NCI-H2171 treated with DMSO at 0.1 percent for 48 hours (cell line): ENCODE measurements at regions not wholly inside any gene's neighbourhood (a gene's known extent, or its start where the extent isn't known, plus 50 kb on each side); places are given as distances from the start of the nearest gene placed in this dataset.
A peak's percentile ranks its signal among the peaks of the same experiment; 100 is the strongest.

ENCODE experiments used
- DNase-seq: peaks from one replicate; lab custom pipeline; 2025; lab: John Stamatoyannopoulos, UW

DNA sequence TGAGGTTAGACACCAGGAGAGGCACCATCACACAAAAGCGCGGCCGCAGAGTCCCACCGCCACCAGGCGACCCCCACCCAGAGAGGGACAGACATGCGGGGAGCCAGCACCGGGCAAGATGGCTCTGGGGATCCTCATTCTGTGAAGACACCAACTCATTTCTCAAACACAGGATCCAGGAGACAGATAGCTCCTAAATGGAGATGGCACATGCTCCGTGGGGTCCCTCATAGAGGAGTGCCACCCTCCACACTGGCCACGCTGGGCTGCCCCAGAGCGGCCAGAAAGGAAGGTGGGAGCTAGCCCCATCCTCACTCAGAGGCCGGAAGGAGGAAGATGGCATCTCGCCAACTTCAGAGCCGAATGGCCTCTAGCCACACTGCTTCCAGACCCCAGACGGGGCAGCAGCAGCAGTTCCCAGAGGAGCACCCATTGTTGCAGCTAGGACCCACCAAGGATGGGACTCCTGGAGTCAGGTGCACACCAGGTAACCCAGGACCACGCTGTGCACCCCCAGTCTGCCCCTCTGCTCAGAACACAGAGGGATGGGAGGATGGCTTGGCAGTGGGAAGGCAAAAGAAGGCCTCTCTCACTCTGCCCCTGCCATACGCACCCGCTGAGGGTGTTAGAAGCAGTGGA, 78.6 kb downstream of the ZIC5 start:
- no peak for DNase-seq

DNA sequence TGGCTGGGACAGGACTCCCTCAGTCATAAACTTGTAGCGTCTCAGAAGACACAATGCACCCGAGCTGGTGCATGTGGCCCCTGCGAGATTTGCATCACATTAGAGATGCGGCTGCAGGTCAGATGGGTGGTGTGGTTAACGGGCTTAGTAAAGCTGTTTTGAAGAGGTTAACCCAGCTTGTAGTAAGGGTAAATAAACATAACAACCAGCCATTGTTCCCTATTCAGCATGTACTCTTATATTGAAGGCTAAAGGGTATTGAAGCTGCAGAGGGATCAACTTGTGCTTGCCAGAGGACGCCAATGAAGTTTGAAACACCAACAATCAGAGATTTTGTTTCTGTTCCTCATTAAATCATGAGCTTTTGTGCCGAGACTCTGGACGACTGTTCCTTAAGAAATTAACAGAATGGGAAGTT, 79.4 kb downstream of the ZIC5 start:
- DNase-seq = no peak

DNA sequence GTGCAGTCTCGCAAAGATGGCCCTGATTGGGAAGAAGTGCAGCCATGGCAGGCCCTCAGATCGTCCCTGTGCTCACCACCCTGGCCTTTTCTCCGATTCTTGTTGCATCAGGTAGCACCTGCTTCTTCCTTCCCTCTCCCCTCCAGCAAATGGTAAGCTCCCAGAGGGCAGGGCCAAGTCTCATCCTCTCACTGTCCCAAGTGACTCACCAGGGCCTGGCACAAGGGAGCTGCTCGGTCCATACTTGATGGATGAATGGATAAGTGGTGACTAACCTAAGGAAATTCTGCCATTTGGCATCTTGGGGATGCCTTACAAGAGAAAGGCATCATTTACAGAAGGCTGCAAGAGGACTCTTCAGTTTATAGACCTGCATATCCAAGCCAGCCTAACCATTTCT, 84.9 kb downstream of the ZIC5 start:
- no peak for DNase-seq

DNA sequence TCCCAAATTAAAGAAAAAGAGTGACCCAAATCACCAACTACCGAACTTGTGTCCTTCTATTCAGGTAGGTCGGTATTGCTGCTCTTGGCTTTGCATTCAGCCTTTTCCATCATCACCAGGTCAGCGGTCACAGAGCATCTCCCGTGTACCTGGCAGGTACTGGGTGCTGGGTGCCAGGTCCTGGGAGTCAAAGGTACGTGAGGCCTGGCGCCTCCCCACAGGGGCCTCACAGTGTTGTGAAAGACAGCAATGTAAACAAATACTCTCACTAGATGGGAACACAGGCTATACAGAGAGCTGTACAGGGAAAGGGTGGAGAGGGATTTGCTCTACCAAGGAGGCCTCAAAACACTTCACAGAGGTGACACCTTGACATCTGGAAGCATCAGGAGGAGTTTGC, 86.7 kb downstream of the ZIC5 start:
- no peak for DNase-seq

DNA sequence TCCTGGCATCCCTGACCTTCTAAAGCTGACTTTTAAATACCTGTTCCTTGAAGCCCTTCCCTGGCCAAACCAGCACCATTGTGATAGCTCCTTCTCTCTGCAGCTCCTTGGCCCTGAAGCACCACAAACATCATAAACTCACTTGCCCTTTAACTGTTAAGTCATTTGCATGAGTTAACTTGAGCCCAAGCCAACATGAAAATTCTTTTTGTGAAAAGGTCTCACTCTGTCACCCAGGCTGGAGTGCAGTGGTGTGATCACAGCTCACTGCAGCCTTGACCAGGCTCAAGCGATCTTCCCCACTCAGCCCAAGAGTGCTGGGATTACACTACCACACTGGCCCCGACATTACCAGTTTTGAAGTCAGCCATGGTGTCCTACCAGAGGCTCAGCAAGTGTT, 87.8 kb downstream of the ZIC5 start:
- no peak for DNase-seq

DNA sequence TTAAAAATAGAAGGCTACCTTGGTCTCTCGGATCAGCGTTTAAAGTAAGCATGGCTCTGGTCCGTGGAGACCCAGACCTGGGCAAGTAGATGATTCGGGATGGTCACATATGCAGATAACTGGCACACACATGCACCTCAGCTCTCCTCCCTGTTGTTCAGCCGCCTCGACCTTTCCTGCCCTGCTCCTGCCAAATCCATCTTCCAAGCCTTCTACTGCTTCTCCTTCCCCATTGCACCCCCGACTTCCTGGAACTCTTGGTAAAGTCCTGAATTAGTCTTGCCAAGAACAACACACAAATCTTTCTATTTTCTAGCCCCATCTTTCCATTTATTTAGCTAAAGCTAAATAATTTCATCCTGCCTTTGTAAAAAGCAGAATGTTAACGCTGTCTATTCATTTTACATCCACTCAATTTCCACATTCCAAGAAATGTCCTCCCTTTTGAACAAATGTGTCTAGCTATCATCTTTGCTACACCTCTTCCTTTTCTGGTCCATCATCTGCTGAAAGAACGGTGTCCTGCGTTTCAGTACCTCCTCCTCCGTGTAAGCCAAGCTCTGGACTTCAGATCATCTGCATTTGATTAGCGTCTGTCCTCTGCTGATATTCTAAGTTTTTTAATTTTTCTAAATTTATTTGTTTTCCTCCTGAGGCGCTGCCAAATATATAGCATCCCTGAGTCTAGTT, 92.5 kb downstream of the ZIC5 start:
- no peak for DNase-seq

DNA sequence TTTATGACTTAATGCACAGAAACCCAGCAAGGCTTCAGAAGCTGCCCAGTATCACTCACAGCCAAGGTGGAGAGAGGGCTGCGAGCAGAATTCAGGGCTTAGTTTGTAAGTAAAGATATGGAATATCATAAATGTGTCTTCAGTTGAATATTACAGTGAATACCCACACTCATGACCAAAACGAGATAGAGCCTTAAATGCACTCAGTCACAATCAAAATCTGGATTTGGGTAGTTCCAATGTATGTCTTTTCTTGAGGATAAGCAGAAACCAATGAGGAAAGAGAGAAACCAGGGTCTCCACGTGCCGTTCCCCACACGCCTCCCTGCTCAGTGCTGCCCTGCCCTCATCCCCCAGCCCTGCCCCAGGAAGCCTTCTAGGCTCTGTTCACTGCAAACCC, 94.9 kb downstream of the ZIC5 start:
- DNase-seq = no peak

DNA sequence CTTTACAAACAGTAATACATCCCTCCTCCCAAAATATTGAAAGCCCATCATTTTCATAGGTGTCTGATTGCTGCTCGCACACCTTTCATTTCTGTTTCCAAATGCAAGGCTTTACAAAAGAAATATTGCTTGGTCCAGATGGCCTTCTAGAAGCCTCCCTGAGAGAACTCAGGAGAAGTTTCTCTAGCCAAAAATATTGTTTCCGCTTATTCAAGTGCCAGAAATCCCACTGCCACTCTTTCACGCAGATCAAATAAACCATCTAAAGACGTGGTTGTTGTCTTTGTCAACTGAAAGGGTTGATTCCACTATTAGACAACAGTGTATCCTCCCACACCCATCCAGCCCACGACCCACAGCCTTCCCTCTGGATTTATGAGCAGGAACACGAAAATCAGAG, 96.2 kb downstream of the ZIC5 start:
- no peak for DNase-seq

DNA sequence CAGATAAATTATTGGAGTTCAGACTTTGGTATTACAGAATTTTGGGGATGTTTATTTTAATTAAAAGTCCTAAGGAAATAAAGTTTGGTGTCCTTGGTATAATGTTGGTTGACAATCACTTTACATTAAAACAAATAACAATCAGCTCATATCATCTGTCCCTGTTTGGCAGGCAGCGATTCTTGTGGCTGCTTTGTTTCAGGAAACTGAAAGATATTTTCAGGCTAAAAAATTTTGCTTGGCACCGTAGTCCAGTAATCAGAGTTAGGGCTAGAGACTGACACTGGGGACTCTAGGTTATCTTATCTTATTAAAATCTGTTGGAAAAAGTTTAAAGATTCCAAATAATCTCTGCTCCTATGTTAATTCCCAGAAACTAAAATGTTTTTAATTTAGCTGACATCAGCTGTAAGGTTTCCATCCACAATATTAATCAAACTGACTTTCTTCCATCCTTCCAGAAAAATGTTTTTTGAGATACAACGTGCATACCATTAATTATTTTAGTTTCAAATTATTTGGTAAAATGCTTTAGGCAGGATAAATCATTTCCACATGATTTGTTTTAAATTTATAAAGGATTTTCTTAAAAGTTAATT, 97.6 kb downstream of the ZIC5 start:
- no peak for DNase-seq

DNA sequence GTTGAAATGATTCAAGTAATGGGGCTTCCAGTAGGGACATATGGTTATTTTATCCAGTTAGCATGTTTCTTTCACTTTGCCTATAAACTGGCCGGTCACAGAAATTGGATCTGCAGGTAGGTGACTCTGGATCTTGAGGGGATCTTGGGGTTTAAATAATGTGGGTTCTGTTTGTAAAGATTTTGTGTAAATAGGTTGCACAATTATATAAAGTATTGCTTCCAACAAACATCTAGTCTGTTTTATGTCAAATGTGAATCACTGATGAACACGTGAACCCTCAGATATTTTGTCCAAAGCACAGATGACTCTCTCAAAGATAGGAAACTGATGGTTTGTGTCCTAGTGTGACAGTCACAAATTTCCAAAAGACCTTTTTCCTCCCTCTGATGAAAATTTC, 98.4 kb downstream of the ZIC5 start:
- DNase-seq = no peak

DNA sequence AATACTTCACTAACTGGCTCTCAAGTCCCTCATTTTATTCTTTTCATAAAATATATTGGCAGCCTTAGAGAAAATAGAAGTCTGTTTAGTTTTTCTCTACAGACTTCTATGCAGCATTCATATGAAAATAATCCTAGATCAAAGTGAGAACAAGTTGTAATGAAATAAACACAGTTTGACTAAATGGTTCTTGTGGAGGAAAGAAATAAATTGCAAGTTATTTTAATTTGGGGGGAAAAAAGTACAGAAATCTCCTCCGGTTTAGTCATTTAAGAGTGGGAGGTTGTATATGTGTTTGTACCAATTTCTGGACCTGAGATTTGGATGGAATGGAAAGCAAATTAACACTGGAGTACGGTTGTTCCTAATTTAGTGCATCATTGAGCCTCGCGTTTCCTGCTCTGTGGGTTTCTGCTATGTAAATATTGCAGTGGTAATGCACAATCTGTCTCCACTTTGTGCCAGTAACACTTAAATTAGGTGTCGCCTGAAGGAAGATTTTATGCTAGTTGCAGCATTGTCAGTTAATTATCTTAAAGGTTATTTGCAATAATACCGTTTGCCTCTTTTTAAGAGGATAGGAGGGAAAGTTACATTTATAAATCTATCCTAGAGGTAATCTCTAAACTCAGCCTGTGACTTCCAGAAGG, 100.2 kb downstream of the ZIC5 start:
- peak; percentile 80 for DNase-seq

DNA sequence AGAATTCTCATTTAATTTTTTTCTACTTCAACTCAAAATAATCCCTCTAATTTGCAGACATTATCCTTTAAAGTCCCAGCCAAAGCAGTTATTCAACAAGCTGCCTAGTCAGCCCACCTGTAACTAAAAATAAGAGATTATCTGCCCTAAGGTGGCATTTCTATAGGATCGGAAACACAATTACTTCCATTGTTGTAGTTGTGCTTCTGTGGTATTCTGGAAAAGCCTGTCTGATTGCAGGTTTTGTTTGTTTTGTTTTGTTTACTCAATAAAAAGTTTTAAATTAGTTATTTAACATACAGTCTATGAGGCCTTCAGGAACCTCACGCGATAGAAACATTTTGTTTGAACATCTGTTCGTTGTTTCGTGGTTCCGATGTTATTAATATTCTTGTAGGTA, 101.0 kb downstream of the ZIC5 start:
- peak; percentile 54 for DNase-seq

DNA sequence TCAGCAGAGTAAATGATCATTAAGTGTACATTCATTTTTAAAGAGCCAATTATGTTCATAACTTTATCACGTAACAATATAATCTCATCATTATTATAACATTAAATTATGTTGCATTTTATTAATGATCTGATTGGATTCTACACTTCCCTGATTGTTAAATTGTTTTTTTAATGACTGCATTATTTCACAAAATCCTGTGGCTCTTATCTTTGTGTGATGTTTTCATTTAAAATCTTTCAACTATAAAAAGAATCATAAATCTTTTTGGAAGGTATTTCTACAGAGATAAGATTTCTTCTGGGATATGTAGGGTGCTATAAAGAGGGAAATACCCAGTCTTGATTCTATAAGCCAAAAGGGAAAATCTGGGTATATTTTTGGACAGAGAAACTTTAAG, 101.7 kb downstream of the ZIC5 start:
- no peak for DNase-seq

DNA sequence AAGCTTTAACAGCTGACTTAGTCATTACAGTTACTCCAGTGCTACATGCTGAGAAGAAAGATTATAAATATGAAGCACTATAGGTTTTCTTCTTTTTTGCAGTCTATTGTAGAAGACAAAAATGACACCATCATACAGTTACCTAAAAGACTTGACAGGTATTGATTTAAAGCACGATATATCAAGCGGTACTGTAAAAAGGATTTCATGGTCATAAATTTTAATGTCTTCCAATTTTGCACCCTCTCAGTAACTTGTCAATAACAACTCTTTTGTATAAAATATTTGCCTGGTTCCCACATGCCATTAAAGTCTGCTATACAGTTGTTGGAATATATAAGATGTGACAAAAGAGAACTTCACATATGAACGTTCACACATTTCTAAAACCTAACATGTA, 102.8 kb downstream of the ZIC5 start:
- no peak for DNase-seq

DNA sequence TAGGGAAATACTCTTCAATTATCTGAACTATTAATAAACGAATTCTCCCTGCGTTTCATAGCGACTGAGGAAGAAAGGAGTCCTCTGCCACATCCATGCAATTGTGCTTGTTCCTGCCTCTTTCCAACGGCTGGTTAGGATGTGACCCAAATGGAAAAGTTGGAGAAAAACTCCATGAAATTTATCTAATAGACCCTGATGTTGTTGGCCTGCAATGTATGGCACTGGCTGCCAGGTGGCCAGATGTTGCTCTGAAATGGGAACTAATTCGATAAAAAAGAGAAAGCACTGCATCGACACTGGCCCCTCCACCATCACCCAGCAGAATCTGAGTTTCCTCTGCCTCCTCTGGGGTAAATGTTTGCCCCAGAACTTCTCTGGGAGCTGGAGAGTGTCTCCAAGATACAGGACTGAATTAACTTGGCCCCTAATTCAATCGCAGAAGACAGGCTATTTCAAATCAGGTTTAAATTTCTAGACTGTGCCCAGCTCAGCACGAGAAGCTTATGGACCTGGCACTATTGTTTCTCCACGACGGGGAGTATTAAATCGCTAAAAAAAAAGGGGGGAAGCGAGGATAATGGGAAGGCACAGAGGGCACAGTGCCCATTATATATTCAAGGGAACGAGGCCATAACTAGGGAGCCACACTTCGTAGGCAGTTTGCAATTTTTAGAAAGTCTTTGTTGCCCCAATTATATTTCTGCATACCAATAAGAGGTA, 103.9 kb downstream of the ZIC5 start:
- no peak for DNase-seq

DNA sequence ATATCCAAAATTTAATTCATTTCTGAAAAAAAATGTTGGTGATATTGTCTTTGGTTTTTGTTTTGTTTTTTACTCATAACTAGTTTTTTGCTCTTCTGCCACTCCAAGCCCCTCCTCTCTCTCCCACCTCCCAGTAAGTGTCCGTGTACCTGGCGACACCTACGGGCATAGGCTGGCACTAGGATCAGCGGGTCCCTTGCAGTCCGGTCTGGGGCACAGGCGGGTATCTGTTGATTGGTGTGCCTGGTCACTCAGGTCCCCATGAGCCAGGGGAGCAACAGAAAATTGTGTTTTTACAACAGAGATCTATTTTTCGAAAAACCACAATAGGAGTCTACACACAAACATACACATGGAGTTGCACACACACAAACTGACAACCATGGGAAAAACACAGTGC, 104.8 kb downstream of the ZIC5 start:
- no peak for DNase-seq

DNA sequence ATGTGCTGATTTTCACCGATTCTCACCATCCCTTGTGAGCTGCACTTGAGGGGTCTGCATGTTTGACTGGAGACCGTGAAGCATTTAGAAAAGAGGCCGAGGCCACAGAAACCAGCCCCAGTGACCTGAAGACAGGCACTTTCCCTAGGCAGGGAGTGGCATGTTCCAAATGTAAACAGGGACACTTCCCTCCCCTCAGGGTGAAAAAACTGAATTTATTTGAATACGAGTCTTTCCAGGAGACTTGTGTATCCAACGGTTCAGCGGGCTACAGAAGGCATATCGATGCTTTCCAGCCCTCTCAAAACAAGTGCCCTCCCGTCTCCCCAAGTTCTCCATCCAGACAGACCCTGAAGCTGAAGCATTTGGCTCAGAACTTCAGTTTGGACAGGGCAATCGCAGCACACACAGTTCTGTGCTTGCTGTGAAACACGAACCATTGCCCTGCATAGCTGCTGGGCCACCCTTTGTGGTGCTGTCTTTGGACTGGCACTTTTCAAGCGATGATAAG, 106.1 kb downstream of the ZIC5 start:
- DNase-seq = no peak

DNA sequence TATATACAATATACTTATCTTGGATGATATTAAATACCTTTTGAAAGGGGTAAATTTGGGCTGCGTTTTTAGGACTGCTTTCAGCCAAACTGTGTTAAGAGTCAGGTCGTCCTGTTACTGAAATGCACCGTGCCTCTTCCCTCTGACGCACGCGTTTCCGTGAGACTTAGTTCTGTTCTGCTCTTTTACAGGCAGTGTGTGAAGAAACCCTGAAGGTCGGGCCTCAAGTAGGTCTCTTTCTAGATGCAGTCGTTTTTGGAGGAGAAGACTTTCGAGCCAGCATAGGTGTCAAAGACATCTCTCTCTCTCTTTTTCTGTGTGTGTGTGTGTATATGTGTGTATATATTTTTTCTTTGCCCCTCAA, 107.0 kb downstream of the ZIC5 start:
- no peak for DNase-seq

DNA sequence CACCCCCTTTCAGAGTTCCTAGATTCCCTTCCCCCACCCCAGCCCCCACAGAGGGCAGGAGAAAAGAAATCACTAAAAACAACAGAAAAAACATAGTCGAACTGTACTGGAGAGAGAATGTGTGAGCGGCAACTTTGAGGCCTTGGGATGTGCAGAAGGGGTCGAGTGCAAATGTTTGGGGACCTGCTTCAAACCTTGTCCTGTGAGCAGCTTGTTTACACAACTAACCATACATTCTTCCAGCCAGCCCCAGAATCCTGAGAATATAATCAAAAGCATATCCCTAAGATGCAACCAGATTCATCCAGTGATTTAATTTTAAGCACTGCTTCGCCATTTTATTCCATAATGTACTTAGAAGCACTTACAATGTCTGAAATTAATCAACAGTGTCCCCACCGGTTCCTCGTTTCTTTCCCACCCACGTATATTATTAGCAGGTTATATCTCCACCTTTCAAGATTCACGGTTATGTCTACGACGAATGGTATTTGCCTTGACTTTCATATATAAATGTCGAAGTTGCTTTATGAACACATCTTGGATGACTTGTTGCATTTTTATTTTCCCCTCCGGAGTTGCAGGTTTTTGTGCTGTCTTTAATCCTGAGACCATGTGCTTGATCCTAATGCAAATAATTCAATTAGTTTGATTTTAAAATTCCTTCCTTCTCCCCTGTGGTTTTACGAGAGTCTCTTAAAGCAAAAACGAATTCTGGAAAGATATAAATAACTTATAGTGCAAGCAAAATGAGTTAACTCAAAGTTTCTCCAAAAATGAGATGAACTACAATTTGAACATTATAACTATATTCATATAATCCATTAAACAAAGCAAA, 107.6 kb downstream of the ZIC5 start:
- DNase-seq = no peak

DNA sequence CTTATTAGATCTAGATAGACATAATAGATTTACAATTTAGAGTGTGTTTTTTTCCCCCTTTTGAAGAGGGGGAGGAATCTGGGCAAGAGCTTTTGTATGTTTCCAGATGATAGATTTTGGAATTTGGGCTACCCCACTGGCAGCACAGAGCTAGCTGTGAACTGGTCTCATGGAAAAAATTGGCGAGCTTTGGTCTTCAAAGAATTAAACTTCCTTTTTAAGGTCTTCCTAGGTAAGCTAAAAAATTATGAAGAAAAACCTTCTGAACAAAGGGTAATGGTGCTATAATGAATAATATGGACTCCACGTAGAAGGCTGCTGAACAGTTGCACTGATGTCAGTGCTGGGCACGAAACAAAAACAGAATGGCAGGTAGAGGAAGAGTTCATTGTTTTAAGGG, 109.3 kb downstream of the ZIC5 start:
- no peak for DNase-seq

DNA sequence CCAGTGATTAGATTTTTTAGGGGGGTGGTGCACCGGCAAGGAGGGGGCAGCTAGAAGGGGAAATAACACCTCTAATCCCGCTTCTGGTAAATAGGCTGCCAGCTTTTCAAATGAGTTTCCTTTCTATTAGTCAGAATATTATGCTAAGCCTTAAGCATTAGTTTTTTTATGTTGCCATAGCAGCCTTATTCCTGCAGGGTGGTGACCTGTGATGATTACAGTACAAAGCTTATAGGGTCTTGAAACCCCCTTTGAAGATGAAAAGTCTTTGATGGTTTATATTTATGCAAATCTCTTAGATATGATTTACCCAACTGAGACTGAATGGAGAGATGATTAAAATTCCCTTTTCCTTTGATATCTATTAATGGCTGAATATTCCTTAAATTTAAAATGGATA, 109.8 kb downstream of the ZIC5 start:
- DNase-seq = no peak

DNA sequence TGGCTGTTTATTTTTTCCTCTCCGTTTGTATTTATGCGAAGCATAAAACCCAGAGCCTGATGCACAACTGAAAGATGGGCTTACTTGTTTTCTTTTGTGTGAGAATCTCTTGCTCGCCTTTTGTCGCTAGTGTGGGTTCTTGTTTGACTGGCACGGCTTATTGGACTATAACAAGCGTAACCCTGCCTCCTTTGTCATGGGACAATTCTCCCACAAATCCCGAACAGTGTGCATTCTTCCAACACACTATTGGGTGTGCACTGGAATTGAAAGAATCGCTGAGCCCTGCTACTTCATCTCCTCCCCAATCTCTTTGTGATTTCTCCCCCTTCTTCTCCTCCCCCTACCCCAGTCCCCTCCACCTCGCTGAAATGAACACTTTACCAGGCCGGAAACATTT, 110.8 kb downstream of the ZIC5 start:
- DNase-seq = no peak
